ENCODE measurements at regions not wholly inside any gene's neighbourhood (a gene's known extent, or its start where the extent isn't known, plus 50 kb on each side); places are given as distances from the start of the nearest gene placed in this dataset.
A peak's percentile ranks its signal among the peaks of the same experiment; 100 is the strongest.
"Not testable (repeated sequence)": the region's sequence is repeated elsewhere in the genome, so short reads cannot be mapped to it uniquely, and the experiment has no call there.

DNA sequence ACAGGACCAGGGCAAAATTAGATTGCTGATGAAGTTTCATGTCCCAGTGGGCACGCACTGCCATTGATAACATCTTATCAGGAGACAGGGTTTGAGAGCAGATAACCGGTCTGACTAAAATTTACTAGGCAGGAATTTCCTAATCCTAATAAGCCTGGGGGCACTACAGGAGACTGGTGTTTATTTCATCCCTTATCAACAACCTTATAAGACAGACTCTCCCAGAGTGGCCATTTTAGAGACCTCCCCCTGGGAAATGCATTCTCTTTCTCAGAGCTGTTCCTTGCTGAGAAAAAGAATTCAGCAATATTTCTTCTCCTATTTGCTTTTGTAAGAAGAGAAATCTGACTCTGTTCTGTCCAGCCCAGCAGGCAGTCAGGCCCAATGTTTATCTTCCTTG lies 423.4 kb upstream of the IMPG1 start:
- no peak for DNase-seq

DNA sequence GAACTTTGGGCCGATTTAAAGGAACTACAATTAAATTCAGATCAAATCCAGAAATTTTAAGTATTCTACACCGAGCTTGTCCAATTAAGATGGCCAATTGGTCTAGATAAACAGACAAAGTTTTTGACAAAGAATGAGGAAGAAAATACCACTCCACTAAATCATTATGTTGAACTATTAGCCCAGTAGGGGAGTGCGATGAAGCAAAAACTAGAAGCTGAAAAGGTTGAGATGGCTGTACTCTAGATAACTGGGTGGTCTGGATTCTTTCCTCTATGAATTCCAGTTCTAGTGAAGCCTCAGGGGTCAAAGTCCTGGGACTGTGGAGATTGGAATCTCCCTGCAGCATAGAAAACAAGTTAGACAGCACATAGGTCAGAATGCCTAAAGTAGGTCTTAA lies 418.9 kb upstream of the IMPG1 start:
- not testable (repeated sequence) for DNase-seq

DNA sequence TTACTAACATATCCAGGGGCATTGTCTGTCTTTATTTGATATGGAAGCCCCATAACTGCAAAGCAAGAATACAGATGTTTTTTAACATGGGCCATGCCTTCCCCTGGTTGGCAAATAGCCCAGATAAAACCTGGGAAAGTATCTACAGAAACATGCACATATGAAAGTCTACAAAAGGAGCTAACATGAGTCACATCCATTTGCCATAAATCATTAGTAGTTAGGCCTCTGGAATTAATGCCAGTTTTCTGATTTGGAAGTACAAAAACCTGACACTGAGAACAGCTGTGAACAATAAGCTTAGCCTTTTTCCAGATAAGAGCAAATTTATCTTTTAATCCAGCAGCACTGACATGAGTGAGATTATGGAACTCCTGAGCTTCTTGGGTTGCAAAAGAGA lies 418.0 kb upstream of the IMPG1 start:
- no peak for DNase-seq

DNA sequence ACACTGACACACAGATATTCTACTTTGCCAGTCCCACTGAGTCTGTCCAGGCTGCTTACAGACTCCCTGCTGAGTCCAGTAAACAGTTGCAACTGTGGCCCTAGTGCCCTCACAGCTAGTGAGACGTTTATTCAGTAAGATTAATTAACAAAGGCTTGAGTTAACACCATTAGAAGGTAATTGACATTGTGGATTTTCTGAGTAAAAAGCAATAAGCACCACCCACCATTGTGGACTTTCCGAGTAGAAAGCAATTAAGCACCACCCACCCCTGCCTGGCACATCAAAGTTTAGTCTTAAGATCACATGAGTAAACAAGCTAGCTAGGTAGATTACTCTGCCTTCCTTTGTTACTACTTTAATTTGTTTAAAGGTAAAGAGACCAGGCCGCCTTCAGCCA lies 408.6 kb upstream of the IMPG1 start:
- DNase-seq = no peak

DNA sequence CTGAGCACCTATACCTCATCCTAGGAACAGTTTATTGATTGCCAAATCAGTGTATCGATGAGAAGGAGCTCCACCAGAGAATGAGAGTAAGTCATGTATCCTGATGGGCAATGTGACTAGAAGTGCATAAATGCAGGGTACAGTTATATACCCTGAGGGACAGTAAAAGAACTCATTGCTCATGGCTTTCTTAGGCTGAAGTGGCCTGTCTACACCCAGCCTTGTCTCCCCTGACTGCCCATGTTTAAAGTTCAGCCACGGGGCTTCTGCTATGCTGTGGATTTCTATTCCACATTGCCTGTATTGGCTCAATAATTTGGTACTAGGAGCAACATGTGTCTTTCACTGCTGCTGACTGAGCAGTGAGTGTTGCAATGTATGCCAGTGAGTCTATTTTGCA lies 400.4 kb upstream of the IMPG1 start:
- DNase-seq = no peak

DNA sequence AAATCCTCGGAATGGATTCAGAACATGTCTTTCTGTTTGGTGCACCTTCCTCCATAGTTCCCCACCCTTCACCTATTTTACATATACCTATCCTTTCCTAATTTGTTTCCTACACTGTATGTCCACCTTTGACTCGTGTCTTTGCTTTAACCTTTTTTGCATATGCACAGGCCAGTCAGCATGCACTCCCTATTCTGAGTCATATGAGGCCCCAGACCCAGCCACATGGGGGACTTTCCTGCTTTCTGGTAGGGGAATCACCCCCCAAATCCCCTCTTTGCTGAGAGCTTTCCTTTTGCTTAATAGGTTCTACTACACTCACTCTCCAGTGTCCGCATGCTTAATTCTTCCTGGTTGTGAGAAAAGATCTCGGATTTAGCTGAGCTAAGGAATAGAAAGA lies 393.8 kb upstream of the IMPG1 start:
- DNase-seq = no peak

DNA sequence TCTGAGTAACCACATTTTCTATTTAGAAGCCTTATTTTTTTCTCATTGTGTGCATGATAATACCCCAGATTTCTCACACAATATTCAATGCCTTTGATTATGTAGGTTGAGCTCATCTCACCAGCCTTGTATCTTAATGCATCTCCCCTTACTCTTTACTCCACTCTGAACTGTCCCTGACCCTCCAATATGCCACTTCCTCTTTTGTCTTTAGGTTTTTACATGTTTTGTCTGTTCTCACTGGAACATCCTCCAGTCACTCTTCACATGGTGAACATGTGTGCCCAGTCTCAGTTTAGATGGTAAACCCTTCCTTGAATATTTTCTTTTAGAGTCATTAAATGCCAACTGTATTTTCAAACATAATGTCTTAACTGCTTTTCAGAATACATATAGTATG lies 392.9 kb upstream of the IMPG1 start:
- DNase-seq = no peak

DNA sequence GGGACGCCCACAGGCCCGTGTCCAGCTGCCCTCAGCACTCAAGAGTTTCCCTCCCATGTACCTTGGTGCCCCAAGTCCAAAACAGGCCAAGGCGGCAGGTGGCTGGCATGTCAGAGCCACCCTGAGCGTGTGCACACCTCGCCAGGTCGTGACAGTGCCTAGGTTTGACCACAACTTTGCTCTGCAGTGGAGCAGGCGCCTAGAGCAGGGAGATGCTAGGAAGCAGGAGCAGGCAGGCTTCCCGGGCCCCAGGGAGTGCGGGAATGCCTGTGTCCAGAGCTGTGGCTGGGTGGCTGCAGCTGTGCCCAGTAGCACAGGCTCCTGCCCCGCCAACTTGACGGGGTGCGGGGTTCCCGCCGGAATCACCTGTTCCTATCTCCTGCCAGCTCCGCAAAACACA lies 380.8 kb upstream of the IMPG1 start:
- DNase-seq = no peak

DNA sequence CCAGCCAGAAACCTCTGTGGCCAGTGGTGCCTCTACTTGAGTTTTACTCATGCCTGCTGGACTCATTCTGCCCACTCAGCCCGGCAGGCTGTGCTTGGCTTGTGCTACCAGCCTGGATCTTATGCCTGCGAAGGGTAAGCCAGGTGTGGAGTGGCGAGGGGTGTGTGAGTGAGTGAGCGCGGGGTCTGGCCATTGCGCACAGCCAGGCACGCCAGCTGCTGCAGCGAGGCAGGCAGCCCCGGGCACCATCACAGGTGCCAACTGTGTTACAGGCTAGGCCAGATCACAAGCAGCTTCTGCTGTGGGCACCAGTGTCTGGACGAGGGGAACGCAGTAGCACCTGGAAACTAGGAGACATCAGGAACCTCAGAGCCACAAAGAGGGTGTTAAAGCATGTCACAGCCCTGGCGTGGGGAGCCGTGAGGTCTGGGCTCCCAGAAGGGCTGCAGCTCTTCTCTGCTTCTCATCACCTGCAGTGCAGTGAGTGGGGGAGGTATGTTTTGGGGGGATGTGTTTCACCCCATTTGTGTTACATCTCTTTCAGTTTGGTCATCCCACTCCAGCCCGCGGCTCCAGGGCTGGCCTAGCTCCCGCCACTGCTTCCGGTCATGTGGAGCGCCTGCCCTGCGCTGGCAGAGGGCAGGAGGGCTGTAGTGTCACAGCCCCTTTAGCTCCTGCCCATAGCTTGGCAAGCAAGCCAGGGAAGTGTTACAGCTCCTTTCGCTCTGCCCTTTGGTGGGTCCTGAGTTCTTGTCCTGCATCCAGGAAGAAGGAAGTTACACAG lies 379.7 kb upstream of the IMPG1 start:
- DNase-seq = no peak

DNA sequence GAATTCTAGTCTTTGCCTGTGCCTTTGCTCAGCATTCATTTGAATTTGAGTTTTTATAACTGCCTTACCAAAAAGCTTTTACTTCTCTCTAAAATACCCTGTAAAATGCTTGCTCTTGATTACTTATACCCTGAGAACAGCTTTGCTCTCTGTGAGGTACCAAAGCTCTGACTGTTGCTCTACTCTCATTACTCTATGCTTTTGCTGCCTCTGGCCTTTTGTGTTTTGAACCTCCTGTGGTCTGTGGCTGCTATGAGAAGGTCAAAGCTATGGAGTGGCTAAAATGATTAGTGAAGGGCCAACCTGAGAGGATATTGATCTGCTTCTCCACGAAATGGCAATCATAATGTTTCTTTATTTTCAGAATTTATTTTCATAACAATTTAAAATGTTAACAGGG lies 375.6 kb upstream of the IMPG1 start:
- no peak for DNase-seq

DNA sequence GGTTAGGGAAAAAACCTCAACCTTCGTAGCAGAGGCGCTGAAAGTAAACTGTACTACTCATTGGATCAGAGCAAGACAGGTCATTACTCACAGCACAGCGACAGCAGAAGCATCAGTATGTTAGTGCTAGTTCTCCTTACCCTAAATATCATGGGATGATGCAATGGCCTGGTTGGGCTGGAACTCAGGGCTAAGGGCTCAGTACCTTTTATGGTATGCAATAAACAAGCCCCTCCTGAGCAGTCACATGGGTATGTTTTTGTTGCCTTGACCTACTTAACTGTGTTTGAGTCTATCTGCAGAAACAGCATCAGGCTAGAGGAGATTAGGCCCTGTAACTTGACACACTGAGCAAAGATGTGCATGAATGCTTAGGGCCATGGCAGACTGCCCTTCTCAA lies 369.4 kb upstream of the IMPG1 start:
- no peak for DNase-seq

DNA sequence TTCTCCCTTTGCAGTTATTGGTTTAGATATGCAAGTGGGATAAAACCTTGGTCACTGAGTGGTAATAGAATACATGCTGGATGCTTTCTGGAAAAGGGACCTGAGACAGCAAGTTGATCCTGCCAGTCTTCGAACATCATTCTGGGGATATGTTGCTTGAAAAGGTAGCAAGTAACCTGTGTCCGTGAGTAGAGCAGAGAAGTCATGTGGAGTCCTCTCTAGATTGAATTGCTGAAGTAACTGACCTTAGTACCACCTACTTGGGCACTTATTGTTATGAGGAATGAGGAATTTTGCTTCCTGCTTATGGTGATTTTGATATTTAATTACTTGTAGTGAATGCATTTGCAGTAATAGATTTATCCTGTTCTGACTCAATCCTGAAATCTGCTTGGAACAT lies 367.3 kb upstream of the IMPG1 start:
- no peak for DNase-seq

DNA sequence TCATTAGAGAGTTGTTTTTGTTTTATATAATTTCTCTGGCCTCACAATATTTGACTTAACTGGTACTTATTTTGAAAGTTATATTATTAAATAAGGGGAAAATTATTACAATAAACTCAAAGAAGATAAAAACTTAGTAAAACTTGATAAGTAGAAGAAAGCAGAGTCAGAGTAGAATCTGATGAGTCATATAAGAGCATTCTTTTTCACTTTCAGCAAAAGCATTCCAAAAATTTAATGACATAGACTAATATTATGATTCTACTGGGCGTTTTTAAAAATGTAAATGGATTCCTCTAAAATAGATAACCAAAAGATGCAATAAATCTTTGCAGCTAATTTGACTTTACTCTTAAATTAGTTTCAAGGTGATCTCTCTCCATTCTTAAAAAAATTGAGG lies 366.3 kb upstream of the IMPG1 start:
- DNase-seq = no peak

DNA sequence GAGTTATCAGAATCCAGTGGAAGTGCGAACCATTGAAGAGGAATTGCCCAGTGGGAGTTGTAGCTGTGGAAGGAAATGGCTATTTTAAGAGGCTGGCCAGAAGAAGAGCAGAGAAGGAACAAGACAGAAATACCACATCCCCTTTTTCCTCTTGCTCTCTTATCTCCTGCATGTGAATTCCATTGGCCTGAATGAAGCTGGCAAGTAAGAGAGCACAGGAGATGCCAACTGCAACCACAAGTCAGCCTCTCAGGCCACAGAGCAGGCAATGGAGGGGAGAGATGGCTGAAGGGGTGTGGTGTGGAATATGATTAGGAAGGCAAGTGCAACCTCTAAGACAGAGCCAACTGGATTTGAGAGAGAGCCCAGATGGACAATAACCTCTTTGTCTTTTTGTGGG lies 362.7 kb upstream of the IMPG1 start:
- no peak for DNase-seq

DNA sequence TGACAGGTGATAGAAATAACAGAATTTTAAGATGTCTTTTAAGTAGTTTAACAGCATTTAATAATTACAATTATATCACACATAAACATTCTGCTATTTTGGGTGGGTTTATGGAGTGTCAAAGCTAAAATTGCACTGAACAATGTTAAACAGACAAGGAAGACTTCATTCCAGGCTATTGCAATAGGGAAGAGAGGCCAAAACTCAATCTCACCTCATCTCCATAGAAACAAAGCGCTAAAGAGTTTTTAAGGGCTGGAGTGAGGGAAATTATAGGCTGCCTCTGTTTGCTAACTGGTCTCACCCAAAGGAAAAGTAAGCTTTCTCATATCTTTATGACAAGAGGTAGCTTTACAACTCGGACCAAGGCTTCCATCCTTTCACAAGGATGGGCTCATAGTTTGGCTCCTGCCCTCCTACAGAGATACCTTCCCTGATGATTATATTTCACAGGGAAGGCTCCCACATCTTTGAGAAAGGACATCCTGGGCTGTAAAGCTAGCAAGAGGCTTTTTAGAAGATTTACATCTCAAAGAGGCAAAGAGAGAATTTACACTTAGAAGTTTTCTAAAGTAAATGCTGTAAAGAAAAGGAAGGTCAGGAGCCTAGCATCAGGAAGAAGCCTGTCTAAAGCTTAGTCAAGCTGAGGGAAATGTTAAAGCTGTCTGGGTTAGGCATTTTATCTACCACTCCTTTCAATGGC lies 350.2 kb upstream of the IMPG1 start:
- DNase-seq = no peak

DNA sequence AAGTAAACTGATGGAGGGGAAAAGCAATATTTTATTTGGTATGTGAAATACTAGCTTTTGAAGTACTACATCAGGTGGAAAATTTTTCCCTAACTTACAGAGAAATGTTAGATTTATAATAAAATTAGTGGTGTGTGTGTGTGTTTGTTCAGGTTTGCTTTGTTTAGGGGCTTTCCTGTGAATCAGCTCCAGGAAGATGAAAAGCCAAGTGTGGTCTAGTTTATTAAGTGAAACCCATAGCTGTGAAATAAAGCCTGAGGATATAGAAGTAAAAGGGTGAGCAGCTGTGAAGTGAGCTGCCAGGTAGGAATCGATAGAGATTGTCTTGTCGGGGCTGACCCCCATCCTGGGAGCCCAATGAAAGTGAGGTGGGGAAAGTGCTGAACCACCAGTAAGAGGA lies 347.6 kb upstream of the IMPG1 start:
- no peak for DNase-seq

DNA sequence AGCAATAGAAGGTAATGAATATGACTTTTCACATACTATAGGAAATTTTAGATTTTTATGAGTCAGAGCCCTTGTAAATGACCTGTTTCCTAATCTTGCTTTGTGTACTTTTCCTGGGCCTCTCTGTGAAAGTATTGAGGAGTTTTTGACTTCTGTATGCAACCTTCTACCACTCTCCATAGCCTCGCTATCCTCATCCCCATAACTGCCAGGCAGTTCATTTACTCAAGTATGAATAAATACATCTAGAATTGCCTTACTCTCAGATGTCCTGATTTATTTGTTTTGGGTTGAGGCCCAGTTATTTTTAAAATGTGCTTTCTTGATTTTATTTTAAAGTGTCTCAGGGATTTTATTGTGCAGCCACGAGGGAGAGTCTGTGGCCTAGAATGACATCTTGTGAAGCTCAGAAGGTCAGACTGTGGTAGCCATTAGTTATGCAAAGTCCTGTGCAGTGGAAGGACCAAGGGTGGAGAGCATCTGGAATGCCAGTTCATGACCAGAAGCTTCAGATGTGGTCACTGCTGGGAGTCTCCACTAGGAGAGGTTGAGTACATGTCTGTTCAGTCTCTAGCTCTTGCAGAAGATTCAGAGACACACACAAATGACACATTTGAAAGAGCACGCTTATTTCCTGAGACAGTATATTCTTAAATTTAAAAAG lies 346.2 kb upstream of the IMPG1 start:
- no peak for DNase-seq

DNA sequence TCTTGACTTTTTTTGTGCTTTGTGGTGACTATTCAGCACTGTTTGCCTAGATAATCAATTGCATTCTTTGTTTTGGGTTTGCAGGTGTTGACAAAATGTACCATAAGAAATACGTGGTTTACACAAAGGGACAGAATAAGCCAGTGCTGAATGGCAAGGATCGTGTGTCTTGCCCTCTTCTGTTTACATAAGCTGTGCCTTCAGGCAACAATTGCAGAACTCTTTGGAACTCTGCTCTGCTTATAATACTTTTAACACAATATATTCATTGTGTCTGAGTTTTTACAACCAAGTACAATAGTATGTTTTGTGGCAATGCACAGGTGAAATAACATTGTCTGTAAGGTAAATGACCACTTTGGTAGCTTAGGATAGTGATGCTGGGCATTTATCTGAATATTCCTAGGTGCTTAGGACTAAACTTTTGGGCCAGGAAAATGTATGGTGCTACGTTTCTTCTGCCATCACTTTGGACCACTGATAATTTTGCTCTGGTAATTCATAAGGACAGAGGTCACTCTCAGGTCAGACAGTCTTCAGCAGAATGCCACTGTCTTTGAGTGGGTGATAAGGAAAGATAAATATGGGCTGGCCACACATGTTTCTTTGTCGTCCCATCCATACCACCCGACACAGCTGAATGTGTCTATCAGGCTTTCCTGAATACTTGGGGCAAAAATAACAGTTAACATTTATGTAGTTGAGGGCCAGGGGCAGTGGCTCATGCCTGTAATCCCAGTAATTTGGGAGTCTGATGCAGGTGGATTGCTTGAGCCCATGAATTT lies 344.6 kb upstream of the IMPG1 start:
- DNase-seq = no peak

DNA sequence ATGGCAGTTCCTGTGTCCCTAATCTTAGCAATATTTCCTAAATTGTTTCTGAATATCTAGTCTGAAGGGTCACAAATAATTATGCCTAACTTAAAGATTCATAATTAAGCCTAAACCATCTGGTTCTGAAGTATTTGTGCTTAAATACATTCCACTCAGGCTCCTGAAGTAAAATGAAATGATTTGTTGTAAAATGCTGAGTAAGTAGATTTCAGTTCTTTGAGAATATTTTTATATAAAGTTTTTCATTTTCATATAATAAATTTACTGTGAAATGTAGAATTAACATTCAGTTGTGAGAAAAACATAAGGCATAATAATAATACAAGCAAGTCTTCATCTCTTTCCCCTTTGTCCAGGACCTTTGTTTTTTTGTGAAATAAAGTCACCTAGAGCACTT lies 330.6 kb upstream of the IMPG1 start:
- no peak for DNase-seq

DNA sequence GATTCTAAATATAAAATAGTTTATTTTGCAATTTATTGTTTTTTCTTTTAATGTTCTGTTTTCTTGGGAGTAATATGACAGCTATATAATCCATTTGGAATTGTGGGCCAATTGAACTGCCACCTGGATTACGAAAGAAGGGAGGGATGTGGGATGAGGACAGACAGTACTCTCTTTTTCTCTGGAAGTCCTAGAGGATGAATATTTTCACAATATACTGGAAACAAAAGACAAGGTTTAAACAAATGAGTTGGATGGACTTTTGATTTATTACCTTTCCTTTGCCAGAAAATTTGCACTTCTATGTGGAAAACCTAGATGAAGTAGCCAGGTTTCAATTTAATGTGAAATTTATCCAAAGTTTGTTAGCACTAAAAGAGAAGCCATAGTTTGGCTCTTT lies 325.5 kb upstream of the IMPG1 start:
- DNase-seq = no peak

DNA sequence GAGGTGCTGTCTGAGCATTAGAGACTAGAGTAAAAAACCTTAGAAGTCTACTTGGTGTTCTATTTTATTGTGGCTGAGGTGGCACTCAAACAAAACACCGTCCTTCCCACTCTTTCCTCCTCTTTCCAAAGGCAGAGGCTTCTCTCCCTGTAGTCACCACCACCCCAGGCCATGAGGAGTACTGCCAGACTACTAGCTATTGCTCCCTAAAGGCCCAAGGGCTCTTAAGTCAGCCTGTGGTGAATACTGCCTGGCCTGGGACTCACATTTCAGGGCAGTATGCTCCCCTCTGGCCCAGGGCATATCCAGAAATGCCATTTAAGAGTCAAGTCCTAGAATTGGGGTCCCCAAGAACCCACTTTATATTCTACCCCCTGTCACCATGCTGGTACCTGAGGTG lies 309.7 kb upstream of the IMPG1 start:
- DNase-seq = no peak

DNA sequence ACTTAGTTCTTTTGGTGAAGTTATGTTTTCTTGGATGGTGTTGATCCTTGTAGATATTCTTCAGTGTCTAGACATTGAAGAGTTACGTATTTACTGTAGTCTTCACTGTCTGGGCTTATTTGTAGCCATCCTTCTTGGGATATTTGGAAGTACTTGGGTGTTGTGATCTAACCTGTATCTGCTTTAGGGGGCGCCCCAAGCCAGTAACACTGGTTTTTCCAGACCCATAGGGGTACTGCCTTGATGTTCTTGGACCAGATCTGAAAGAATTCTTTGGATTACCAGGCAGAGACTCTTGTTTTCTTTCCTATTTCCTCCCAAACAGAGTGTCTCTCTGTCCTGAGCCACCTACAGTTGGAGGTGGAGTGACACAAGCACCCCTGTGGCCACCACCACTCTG lies 309.1 kb upstream of the IMPG1 start:
- no peak for DNase-seq

DNA sequence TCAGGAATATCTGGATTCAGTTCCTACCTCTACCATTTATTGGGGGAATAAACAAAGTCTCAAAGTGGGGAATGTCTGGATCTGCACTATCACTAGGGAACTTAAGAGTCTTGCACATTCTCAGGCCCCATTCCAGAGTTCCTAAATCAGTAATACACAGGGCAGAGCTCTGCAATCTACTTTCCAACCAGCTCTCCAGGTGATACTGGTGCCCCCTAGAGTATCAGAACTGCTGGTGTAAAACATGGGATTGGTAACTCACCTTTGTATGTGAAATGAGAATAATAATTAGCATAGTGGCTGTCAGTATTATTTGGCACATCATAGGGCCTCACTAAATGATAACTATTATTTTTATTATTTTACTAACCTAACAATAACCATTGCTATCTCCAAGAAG lies 278.8 kb upstream of the IMPG1 start:
- DNase-seq = peak; percentile 1 to 42

DNA sequence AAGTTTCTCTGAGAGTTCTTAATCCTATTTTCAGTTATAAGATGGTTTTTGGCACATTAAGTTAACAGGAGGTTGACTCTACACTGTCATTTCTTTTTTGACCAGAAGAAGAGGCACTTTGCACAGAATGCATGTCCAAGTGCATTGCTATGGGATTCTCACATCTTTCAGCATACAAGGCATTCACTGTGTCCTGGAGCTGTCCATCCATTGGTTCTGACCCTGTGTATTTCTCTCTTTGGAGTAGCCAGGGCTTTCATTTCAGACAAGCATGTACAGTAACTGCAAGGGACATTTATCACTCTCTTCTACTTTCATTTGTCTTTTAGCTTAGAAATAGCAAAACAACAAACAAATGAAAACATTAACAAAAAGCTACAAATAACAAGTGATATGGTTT lies 275.1 kb upstream of the IMPG1 start:
- no peak for DNase-seq
